Gastroesophageal sphincter (tissue), 3 donors: ENCODE measurements at regions not wholly inside any gene's neighbourhood (a gene's known extent, or its start where the extent isn't known, plus 50 kb on each side); places are given as distances from the start of the nearest gene placed in this dataset.

ENCODE experiments used
- CTCF ChIP-seq, 4 experiments: fragments of 200-600 bp in 2 of 4; fragments of 450-650 bp in 2 of 4; sonication (generic) in 1 of 4; IDR thresholded peaks; one replicate each; pipeline ENCODE4 v1.5.1; 2017 to 2019; ENCODE audit warnings: antibody characterized with exemption in 4 of 4, mild to moderate bottlenecking in 2 of 4, moderate library complexity in 2 of 4
- POLR2AphosphoS5 ChIP-seq: sonication (generic); formaldehyde crosslinking; IDR thresholded peaks from one replicate; pipeline ENCODE4 v1.6.1; 2017; ENCODE audit warnings: antibody characterized with exemption

GRCh38 chr21:39104911-39105310 is 78.3 kb downstream of the PSMG1 start:
- TF ChIP-seq POLR2AphosphoS5 (no peak), CTCF (IDR thresholded peaks at IDR 0.05) (no peak)
